Parathyroid adenoma (tissue), 2 donors: ENCODE measurements at regions not wholly inside any gene's neighbourhood (a gene's known extent, or its start where the extent isn't known, plus 50 kb on each side); places are given as distances from the start of the nearest gene placed in this dataset.

Experiments
- H2AFZ ChIP-seq: fragments of 300-600 bp; sonication (generic); one replicate; pipeline ENCODE4 v1.7.0; 2017; ENCODE audit warnings: antibody characterized with exemption, mild to moderate bottlenecking
- H3K27ac ChIP-seq: fragments of 300-600 bp; sonication (generic); one replicate; pipeline ENCODE4 v1.7.0; 2017
- H3K27me3 ChIP-seq: fragments of 300-600 bp; sonication (generic); one replicate; pipeline ENCODE4 v1.7.0; 2017; ENCODE audit warnings: low read length; ENCODE audit not compliant: control insufficient read depth, insufficient read depth
- H3K36me3 ChIP-seq: fragments of 300-600 bp; sonication (generic); one replicate; pipeline ENCODE4 v1.7.0; 2017; ENCODE audit warnings: low read length; ENCODE audit not compliant: control insufficient read depth, insufficient read depth
- H3K4me1 ChIP-seq: fragments of 300-600 bp; sonication (generic); one replicate; pipeline ENCODE4 v1.7.0; 2017; ENCODE audit warnings: control low read depth
- H3K4me2 ChIP-seq: fragments of 300-600 bp; sonication (generic); one replicate; pipeline ENCODE4 v1.7.0; 2017; ENCODE audit warnings: low read length
- H3K4me3 ChIP-seq: fragments of 300-600 bp; sonication (generic); one replicate; pipeline ENCODE4 v1.7.0; 2017; ENCODE audit warnings: low read depth, low read length
- H3K79me2 ChIP-seq: fragments of 300-600 bp; sonication (generic); one replicate; pipeline ENCODE4 v1.7.0; 2017; ENCODE audit warnings: control low read depth
- H3K9ac ChIP-seq: fragments of 300-600 bp; sonication (generic); one replicate; pipeline ENCODE4 v1.7.0; 2017; ENCODE audit warnings: mild to moderate bottlenecking
- H3K9me3 ChIP-seq: fragments of 300-600 bp; sonication (generic); one replicate; pipeline ENCODE4 v1.7.0; 2017; ENCODE audit warnings: low read length; ENCODE audit not compliant: control insufficient read depth
- CTCF ChIP-seq: fragments of 300-600 bp; sonication (generic); IDR thresholded peaks from one replicate; pipeline ENCODE4 v1.7.0; 2017; ENCODE audit warnings: antibody characterized with exemption, mild to moderate bottlenecking
- donor health status: primary hyperparathyroidism.

GRCh38 chr14:44204061-44204835 lies 302.8 kb downstream of the FSCB start:
- no peak overlapping the region for H2AFZ ChIP-seq
- no peak overlapping the region for H3K4me3 ChIP-seq
- no peaks in the 10 kb centered on the region for H3K36me3 ChIP-seq
- no peaks in the 10 kb centered on the region for H3K9me3 ChIP-seq
- no peak overlapping the region for H3K9ac ChIP-seq
- no peaks in the 10 kb centered on the region for H3K4me1 ChIP-seq
- no peaks in the 10 kb centered on the region for H3K79me2 ChIP-seq
- no peak overlapping the region for H3K27ac ChIP-seq
- no peaks in the 10 kb centered on the region for H3K27me3 ChIP-seq
- no peak for TF ChIP-seq CTCF
- H3K4me2 ChIP-seq: no peak overlapping the region

GRCh38 chr14:44180975-44181374 lies 326.1 kb downstream of the FSCB start:
- H3K79me2 ChIP-seq: no peaks in the 10 kb centered on the region
- H3K9ac ChIP-seq: no peak overlapping the region
- no peak for TF ChIP-seq CTCF
- H2AFZ ChIP-seq: no peak overlapping the region
- no peaks in the 10 kb centered on the region for H3K9me3 ChIP-seq
- H3K4me1 ChIP-seq: no peaks in the 10 kb centered on the region
- H3K27ac ChIP-seq: no peak overlapping the region
- H3K27me3 ChIP-seq: no peaks in the 10 kb centered on the region
- no peaks in the 10 kb centered on the region for H3K36me3 ChIP-seq
- H3K4me2 ChIP-seq: no peak overlapping the region
- H3K4me3 ChIP-seq: no peak overlapping the region

DNA sequence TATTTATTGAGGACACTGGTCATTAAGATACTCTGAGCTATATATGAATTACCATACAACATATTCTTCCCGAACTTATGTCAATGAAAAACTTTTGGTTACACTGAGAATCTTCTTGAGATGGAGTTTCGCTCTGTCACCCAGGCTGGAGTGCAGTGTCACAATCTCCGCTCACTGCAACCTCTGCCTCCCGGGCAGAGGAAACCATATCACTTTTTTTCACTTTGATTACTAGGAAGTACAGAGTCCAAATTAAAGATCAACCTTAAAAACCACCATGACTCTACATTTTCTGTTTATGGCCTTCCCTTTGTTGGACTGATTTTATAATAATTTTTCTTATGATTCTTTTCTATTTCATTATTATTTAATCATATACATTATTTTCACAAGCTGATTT lies 336.5 kb downstream of the FSCB start:
- no peaks in the 10 kb centered on the region for H3K27me3 ChIP-seq

GRCh38 chr14:44170101-44170500 lies 337.0 kb downstream of the FSCB start:
- Histone ChIP-seq H3K9ac (no peak overlapping the region), H3K79me2 (no peaks in the 10 kb centered on the region), H3K4me2 (no peak overlapping the region), H3K9me3 (no peaks in the 10 kb centered on the region), H3K27me3 (no peaks in the 10 kb centered on the region), H3K27ac (no peak overlapping the region), H3K36me3 (no peaks in the 10 kb centered on the region), H3K4me1 (no peaks in the 10 kb centered on the region), H3K4me3 (no peak overlapping the region), H2AFZ (no peak overlapping the region)
- no peak for TF ChIP-seq CTCF

More for the DNA sequence above, 336.5 kb downstream of the FSCB start:
- no peaks in the 10 kb centered on the region for H3K36me3 ChIP-seq
- H3K27ac ChIP-seq: no peak overlapping the region
- no peak overlapping the region for H3K4me3 ChIP-seq
- no peak overlapping the region for H3K9ac ChIP-seq
- no peaks in the 10 kb centered on the region for H3K4me1 ChIP-seq
- H3K9me3 ChIP-seq: no peaks in the 10 kb centered on the region
- H3K79me2 ChIP-seq: no peaks in the 10 kb centered on the region
- TF ChIP-seq CTCF: no peak
- H3K4me2 ChIP-seq: no peak overlapping the region
- H2AFZ ChIP-seq: no peak overlapping the region

DNA sequence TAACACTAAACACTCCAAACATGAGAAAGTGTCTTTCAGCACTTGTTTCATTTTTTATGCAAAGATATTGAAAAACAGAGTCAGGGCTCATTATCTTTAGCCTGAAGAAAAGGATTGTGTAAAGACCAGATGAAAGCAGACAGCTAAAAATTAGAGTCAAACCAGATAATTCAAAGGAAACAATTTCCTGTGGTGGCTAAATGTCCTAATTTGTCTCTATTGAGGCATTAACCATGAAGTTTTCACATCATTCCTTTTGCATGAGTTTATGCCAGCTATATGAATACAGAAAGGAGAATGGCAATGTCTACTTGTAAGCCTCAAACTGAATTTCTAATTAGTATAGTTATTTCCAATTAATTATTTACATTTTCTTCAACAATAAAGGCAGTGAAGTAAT lies 338.5 kb downstream of the FSCB start:
- no peaks in the 10 kb centered on the region for H3K79me2 ChIP-seq
- no peaks in the 10 kb centered on the region for H3K4me1 ChIP-seq
- no peaks in the 10 kb centered on the region for H3K36me3 ChIP-seq
- no peak overlapping the region for H3K9ac ChIP-seq
- H3K9me3 ChIP-seq: no peaks in the 10 kb centered on the region
- no peak overlapping the region for H3K4me3 ChIP-seq
- H3K4me2 ChIP-seq: no peak overlapping the region
- no peak overlapping the region for H3K27ac ChIP-seq
- TF ChIP-seq CTCF: no peak
- H2AFZ ChIP-seq: no peak overlapping the region
- H3K27me3 ChIP-seq: no peaks in the 10 kb centered on the region
